GM13976 (cell line): ENCODE measurements at regions not wholly inside any gene's neighbourhood (a gene's known extent, or its start where the extent isn't known, plus 50 kb on each side); places are given as distances from the start of the nearest gene placed in this dataset.

Experiments
- DNase-seq: peaks from one replicate; pipeline ENCODE4 v3.0.0; 2012; ENCODE audit warnings: low spot score
- CTCF ChIP-seq: IDR thresholded peaks from 2 replicates; pipeline ENCODE4 v1.5.1; 2012; ENCODE audit warnings: borderline replicate concordance, mild to moderate bottlenecking; ENCODE audit not compliant: insufficient read depth; ENCODE audit errors: extremely low read depth, missing control alignments, control extremely low read depth
- in situ Hi-C: fragments of 300-500 bp; cut with MboI; formaldehyde crosslinking; loops from one replicate; pipeline ENCODE4 v1.12.0; 2022; ENCODE audit warnings: low sequenced_read_pairs, mixed read lengths, inconsistent platforms; ENCODE audit not compliant: unreplicated experiment

GRCh38 chr20:60750909-60751308, 501.2 kb upstream of the CDH4 start:
- no peak for TF ChIP-seq CTCF
- in situ Hi-C loops, result no loop called here
- no peak for DNase-seq

GRCh38 chr20:60751826-60752225, 500.2 kb upstream of the CDH4 start:
- no peak for DNase-seq
- no peak for TF ChIP-seq CTCF
- in situ Hi-C loops, result no loop called here

- TF ChIP-seq CTCF, result no peak
- no peak for DNase-seq
- in situ Hi-C loops, result no loop called here
These were observed 499.2 kb upstream of the CDH4 start for GRCh38 chr20:60752741-60753420.

GRCh38 chr20:60754856-60755255, 497.2 kb upstream of the CDH4 start:
- DNase-seq, result no peak
- in situ Hi-C loops, result no loop called here
- TF ChIP-seq CTCF, result no peak

- no peak for DNase-seq
- no peak for TF ChIP-seq CTCF
- in situ Hi-C loops, result no loop called here
These were observed 492.4 kb upstream of the CDH4 start for GRCh38 chr20:60759651-60760050.

- in situ Hi-C loops, result no loop called here
- no peak for TF ChIP-seq CTCF
- DNase-seq, result no peak
These were observed 491.6 kb upstream of the CDH4 start for GRCh38 chr20:60760256-60761000.

- DNase-seq, result no peak
- in situ Hi-C loops, result no loop called here
These were observed 491.0 kb upstream of the CDH4 start for GRCh38 chr20:60761056-60761455.

More at GRCh38 chr20:60761056-60761455, 491.0 kb upstream of the CDH4 start:
- no peak for TF ChIP-seq CTCF
